ENCODE measurements at regions not wholly inside any gene's neighbourhood (a gene's known extent, or its start where the extent isn't known, plus 50 kb on each side); places are given as distances from the start of the nearest gene placed in this dataset.
"Not testable (repeated sequence)": the region's sequence is repeated elsewhere in the genome, so short reads cannot be mapped to it uniquely, and the experiment has no call there.

DNA sequence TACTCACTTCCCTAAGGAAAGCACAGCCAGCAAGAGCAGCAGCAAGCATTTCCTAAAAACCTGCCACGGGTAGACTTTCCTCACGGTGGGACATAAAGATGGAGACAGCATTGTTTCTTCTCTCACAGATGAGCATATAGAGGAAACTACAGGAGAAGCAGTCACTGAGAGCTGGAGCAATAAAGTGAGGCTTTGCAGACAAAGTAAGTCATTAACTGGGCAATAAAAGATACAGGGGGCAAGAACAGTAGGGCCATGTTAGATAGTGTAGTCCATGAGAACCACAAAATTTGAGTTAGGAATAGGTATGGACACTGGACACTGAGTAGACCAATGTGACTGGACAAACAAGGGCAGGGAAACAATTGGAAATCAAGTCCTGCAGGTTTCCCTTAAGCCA is 240.1 kb upstream of the NFIA start:
- intact Hi-C loops (cut with DNase I), result no loop called here
- H3K9ac ChIP-seq (ENCODE audit: low read depth in 2 of 2, low read length in 2 of 2), result no peak overlapping the region
- no peak overlapping the region for H3K4me3 ChIP-seq
- TF ChIP-seq, protein P1, sequence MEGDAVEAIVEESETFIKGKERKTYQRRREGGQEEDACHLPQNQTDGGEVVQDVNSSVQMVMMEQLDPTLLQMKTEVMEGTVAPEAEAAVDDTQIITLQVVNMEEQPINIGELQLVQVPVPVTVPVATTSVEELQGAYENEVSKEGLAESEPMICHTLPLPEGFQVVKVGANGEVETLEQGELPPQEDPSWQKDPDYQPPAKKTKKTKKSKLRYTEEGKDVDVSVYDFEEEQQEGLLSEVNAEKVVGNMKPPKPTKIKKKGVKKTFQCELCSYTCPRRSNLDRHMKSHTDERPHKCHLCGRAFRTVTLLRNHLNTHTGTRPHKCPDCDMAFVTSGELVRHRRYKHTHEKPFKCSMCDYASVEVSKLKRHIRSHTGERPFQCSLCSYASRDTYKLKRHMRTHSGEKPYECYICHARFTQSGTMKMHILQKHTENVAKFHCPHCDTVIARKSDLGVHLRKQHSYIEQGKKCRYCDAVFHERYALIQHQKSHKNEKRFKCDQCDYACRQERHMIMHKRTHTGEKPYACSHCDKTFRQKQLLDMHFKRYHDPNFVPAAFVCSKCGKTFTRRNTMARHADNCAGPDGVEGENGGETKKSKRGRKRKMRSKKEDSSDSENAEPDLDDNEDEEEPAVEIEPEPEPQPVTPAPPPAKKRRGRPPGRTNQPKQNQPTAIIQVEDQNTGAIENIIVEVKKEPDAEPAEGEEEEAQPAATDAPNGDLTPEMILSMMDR (IDR thresholded peaks at IDR 0.05), result no peak
- no peak overlapping the region for H3K27ac ChIP-seq
- no peaks in the 10 kb centered on the region for H3K4me1 ChIP-seq
- H3K9me3 ChIP-seq, result no peaks in the 10 kb centered on the region
- no peak for DNase-seq
- no peaks in the 10 kb centered on the region for H3K27me3 ChIP-seq
- no peaks in the 10 kb centered on the region for H3K36me3 ChIP-seq

DNA sequence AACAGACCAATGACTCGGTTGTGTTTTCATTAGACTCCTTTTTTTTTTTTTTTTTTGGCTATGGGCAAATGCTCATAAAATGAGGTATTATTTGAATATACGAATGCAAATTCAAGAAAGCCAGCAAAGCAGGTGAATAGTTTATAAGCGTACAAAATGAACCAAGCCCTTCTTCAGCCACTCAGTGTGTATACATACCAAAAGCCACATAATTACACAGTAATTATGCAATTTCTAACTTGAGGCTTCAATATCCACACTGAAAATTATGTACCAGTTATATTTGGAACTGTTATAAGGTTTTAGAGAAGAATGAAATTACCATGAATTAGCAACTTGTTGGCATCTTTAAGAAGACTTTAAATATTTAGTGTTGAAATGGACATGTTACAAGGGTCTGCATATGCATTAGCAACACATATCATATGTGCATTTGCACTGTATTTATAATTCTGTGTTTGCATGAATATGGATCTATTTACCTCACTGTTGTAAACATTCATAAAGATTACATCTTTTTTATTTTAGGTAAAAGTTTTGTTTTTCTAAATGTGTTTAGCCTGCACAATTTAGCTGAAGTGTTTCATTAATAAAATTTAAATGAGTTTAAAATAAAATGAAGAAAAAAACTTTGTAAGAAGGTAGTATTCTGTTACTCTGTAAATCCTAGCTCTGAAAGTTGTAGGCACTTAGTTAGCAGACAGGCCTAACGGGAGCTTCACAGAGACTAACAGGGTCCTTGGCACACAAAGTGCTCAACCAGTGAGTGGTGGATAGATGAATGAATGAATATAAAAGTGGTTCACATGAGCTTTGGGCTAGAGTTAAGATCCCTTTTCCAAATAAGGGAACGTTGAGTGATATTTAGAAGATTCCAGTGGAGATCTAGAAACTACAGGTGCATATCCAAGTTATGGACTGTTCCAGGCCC is 241.0 kb upstream of the NFIA start:
- Histone ChIP-seq H3K36me3 (no peaks in the 10 kb centered on the region), H3K27me3 (no peaks in the 10 kb centered on the region), H3K27ac (no peak overlapping the region), H3K9me3 (no peaks in the 10 kb centered on the region), H3K9ac (ENCODE audit: low read depth in 2 of 2, low read length in 2 of 2) (no peak overlapping the region), H3K4me1 (no peaks in the 10 kb centered on the region), H3K4me3 (no peak overlapping the region)
- TF ChIP-seq, protein P1 (IDR thresholded peaks at IDR 0.05), result no peak
- DNase-seq, result no peak
- intact Hi-C loops (cut with DNase I), result no loop called here

DNA sequence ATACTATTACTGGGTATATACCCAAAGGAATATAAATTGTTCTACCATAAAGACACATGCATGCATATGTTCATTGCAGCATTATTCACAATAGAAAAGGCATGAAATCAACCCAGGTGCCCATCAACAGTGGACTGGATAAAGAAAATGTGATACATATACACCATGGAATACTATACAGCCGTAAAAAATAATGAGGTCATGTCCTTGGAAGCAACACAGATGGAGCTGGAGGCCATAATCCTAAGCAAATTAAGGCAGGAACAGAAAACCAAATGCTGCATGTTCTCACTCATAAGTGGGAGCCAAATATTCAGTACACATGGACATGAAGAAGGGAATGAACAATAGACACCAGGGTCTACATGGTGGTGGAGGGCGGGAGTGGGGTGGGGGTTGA is 241.9 kb upstream of the NFIA start:
- DNase-seq, result not testable (repeated sequence)

DNA sequence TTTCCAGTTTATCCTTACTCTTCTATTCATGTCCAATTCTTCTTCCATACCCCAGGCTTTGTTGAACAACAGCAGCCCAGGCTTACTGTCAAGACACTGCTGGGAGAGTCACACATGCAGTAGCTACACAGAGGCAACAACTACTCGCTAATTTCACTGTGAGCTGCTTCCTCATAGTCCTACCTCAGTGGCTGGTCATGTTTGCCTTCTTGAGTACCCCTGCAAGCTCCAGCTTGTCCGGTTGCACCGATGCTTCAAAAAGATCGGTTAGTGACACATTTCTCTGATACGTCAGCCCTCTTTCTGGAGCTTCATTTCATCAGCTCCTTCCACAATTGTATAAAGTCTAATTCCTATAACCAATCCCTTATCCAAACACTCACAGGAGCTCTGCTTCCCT is 246.7 kb upstream of the NFIA start:
- intact Hi-C loops (cut with DNase I), result no loop called here
- DNase-seq, result no peak
- H3K27me3 ChIP-seq, result no peaks in the 10 kb centered on the region
- H3K4me3 ChIP-seq, result no peak overlapping the region
- no peak overlapping the region for H3K27ac ChIP-seq
- H3K4me1 ChIP-seq, result no peaks in the 10 kb centered on the region
- H3K9me3 ChIP-seq, result no peaks in the 10 kb centered on the region
- no peaks in the 10 kb centered on the region for H3K36me3 ChIP-seq
- no peak overlapping the region for H3K9ac ChIP-seq (ENCODE audit: low read depth in 2 of 2, low read length in 2 of 2)
- TF ChIP-seq, protein P1 (IDR thresholded peaks at IDR 0.05), result no peak

More for the DNA sequence above, 241.9 kb upstream of the NFIA start:
- intact Hi-C loops (cut with DNase I); H3K9ac ChIP-seq (ENCODE audit: low read depth in 2 of 2, low read length in 2 of 2); H3K27me3 ChIP-seq; H3K4me1 ChIP-seq; H3K36me3 ChIP-seq; H3K27ac ChIP-seq; H3K9me3 ChIP-seq; H3K4me3 ChIP-seq: not testable (repeated sequence)

DNA sequence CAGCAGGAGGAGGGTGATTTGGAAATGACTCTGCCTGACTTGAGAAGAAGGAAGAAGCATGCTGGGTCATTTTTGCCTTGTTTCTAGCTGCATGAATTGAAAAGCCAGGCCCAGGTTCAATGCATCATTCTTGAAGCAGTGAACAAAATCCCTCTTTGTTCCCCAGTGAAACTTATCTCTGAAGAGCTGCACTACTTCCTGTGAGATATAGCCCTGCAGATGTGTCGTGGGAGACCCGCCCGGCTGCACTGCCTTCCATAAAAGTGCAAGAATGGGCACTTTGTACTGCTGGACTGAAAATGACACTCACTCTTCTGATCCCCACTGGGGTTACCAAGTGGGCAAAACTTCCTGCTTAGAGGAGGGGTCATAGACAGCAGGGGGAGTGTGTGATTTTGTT is 249.2 kb upstream of the NFIA start:
- TF ChIP-seq, protein P1 (IDR thresholded peaks at IDR 0.05), result no peak
- Histone ChIP-seq H3K36me3 (no peaks in the 10 kb centered on the region), H3K9me3 (no peaks in the 10 kb centered on the region), H3K27me3 (no peaks in the 10 kb centered on the region), H3K27ac (peak overlapping the region; percentile 56), H3K9ac (ENCODE audit: low read depth in 2 of 2, low read length in 2 of 2) (peak overlapping the region in 1 of 2 donors; percentile 37), H3K4me1 (no peaks in the 10 kb centered on the region), H3K4me3 (no peak overlapping the region)
- DNase-seq, result peak; percentile 69
- intact Hi-C loops (cut with DNase I), result no loop called here

DNA sequence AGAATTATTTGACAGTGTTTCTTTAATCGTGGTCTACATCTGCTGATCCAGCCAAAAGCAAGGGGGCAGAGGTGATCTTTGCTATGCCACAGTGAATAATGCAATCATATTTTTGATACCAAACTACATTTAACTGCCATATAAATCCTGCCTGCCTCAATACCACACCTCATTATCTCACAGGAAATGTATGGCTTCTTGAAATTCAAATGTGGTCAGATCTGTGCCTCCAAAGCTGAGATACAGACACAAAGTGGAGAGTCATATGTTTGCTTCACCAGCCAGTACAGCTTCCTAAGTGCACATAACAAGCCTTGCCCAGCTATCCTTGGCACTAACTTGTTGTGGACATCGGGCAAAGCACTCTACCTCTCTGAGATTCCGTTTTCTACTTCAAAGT is 250.0 kb upstream of the NFIA start:
- H3K4me3 ChIP-seq, result no peak overlapping the region
- no peak overlapping the region for H3K9ac ChIP-seq (ENCODE audit: low read depth in 2 of 2, low read length in 2 of 2)
- no peaks in the 10 kb centered on the region for H3K9me3 ChIP-seq
- TF ChIP-seq, protein P1 (IDR thresholded peaks at IDR 0.05), result no peak
- H3K27me3 ChIP-seq, result no peaks in the 10 kb centered on the region
- DNase-seq, result no peak
- no peaks in the 10 kb centered on the region for H3K36me3 ChIP-seq
- peak overlapping the region; percentile 56 for H3K27ac ChIP-seq
- no peaks in the 10 kb centered on the region for H3K4me1 ChIP-seq
- intact Hi-C loops (cut with DNase I), result no loop called here
